CD8-positive, alpha-beta memory T cell (primary cell): ENCODE measurements at regions not wholly inside any gene's neighbourhood (a gene's known extent, or its start where the extent isn't known, plus 50 kb on each side); places are given as distances from the start of the nearest gene placed in this dataset.
A peak's percentile ranks its signal among the peaks of the same experiment; 100 is the strongest.
"Not testable (repeated sequence)": the region's sequence is repeated elsewhere in the genome, so short reads cannot be mapped to it uniquely, and the experiment has no call there.

ENCODE experiments used
- CTCF ChIA-PET: fragments of 350-600 bp; sonication (Branson Sonifier 250); formaldehyde crosslinking; loops from one replicate; lab custom pipeline; 2021; ENCODE audit warnings: antibody characterized with exemption; lab: Charles Lee
- POLR2A ChIA-PET: fragments of 350-600 bp; sonication (Branson Sonifier 250); formaldehyde crosslinking; loops from one replicate; lab custom pipeline; 2021; ENCODE audit warnings: antibody characterized with exemption; lab: Charles Lee
- DNase-seq, 5 donors: peaks; one replicate each; pipeline versions ENCODE4 v3.0.0 to v3.0.0-alpha.2; 2020 to 2022; ENCODE audit warnings: mixed read lengths in 1 of 5
- H3K27ac ChIP-seq: one replicate; pipeline ENCODE4 v1.7.0; 2013; ENCODE audit warnings: low read depth, mild to moderate bottlenecking, low read length, moderate library complexity
- H3K27me3 ChIP-seq: 2 replicates; pipeline ENCODE4 v1.7.0; 2013; ENCODE audit warnings: low read length, mild to moderate bottlenecking; ENCODE audit not compliant: insufficient read depth, poor library complexity, severe bottlenecking
- H3K36me3 ChIP-seq: 2 replicates; pipeline ENCODE4 v1.7.0; 2013; ENCODE audit warnings: mild to moderate bottlenecking, low read length, moderate library complexity; ENCODE audit not compliant: insufficient read depth
- H3K4me1 ChIP-seq: 2 replicates; pipeline ENCODE4 v1.7.0; 2013; ENCODE audit warnings: mild to moderate bottlenecking, low read length, moderate library complexity; ENCODE audit not compliant: insufficient read depth
- H3K4me3 ChIP-seq: 2 replicates; pipeline ENCODE4 v1.7.0; 2013; ENCODE audit warnings: mild to moderate bottlenecking, low read length
- H3K9me3 ChIP-seq: 2 replicates; pipeline ENCODE4 v1.7.0; 2013; ENCODE audit warnings: mild to moderate bottlenecking, low read length
- H3K27ac Mint-ChIP-seq, 8 donors: one replicate each; pipeline ENCODE4 v1.8.0; 2020 to 2021; ENCODE audit warnings: mixed read lengths in 8 of 8, mild to moderate bottlenecking in 6 of 8, inconsistent platforms in 3 of 8, moderate library complexity in 3 of 8
- H3K27me3 Mint-ChIP-seq, 2 donors: one replicate each; pipeline ENCODE4 v1.8.0; 2020 to 2021; ENCODE audit warnings: mixed read lengths in 2 of 2, mild to moderate bottlenecking in 1 of 2, moderate library complexity in 1 of 2
- H3K36me3 Mint-ChIP-seq, 3 donors: one replicate each; pipeline ENCODE4 v1.8.0; 2020 to 2021; ENCODE audit warnings: mixed read lengths in 3 of 3, inconsistent platforms in 1 of 3, mild to moderate bottlenecking in 1 of 3
- H3K4me1 Mint-ChIP-seq, 3 donors: one replicate each; pipeline ENCODE4 v1.8.0; 2020 to 2021; ENCODE audit warnings: mixed read lengths in 3 of 3, inconsistent platforms in 1 of 3, mild to moderate bottlenecking in 1 of 3
- H3K4me3 Mint-ChIP-seq, 7 donors: one replicate each; pipeline ENCODE4 v1.8.0; 2020 to 2021; ENCODE audit warnings: mixed read lengths in 7 of 7, mild to moderate bottlenecking in 6 of 7, moderate library complexity in 4 of 7, inconsistent platforms in 2 of 7
- H3K9me3 Mint-ChIP-seq, 5 donors: one replicate each; pipeline ENCODE4 v1.8.0; 2020 to 2022; ENCODE audit warnings: mixed read lengths in 5 of 5, mild to moderate bottlenecking in 3 of 5, moderate library complexity in 2 of 5, inconsistent platforms in 1 of 5

DNA sequence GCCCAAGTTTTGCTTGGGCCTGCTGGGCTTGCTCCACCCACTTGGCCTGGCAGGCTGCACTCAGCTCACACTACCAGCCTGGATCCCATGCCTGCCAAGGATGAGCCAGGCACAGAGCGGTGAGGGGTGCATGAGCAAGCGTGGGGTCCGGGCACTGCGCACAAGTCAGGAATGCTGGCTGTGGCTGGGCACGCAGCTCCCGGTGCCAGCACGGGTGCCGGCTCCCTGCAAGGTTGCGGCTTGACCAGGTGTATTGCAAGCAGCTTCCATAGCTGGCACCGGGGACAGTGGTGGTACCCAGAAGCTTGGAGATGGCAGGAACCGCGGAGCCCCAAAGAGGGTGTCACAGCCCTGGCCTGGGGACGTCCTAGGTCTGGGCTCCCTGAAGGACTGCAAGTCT lies 224.4 kb upstream of the NRIP1 start:
- peaks cover 0 to 2% (median 0%) of the 10 kb centered on the region in 3 donors for H3K36me3 Mint-ChIP-seq
- POLR2A ChIA-PET = no interaction called here
- Histone ChIP-seq H3K4me3 (no peak overlapping the region), H3K27me3 (no peaks in the 10 kb centered on the region), H3K27ac (no peak overlapping the region), H3K36me3 (no peaks in the 10 kb centered on the region), H3K4me1 (no peaks in the 10 kb centered on the region), H3K9me3 (no peaks in the 10 kb centered on the region)
- DNase-seq = peak in 1 of 5 donors; percentile 25
- H3K27ac Mint-ChIP-seq = no peak overlapping the region
- H3K4me3 Mint-ChIP-seq = no peak overlapping the region
- H3K27me3 Mint-ChIP-seq = peaks cover 0 to 6% of the 10 kb centered on the region in 2 donors
- peaks cover 0 to 3% (median 0%) of the 10 kb centered on the region in 5 donors for H3K9me3 Mint-ChIP-seq
- CTCF ChIA-PET = no interaction called here
- no peaks in the 10 kb centered on the region for H3K4me1 Mint-ChIP-seq

GRCh38 chr21:15289896-15290841 lies 225.4 kb upstream of the NRIP1 start:
- Mint-ChIP-seq H3K4me1 (no peaks in the 10 kb centered on the region), H3K36me3 (no peaks in the 10 kb centered on the region), H3K27ac (peak overlapping the region in 2 of 8 donors; percentile 68 to 70), H3K27me3 (peaks cover 0 to 6% of the 10 kb centered on the region in 2 donors), H3K9me3 (peaks cover 0 to 3% (median 0%) of the 10 kb centered on the region in 5 donors), H3K4me3 (no peak overlapping the region)
- no peak overlapping the region for H3K4me3 ChIP-seq
- H3K27ac ChIP-seq = no peak overlapping the region
- H3K4me1 ChIP-seq = no peaks in the 10 kb centered on the region
- no peaks in the 10 kb centered on the region for H3K36me3 ChIP-seq
- ChIA-PET CTCF (no interaction called here), POLR2A (no interaction called here)
- no peaks in the 10 kb centered on the region for H3K9me3 ChIP-seq
- peak in 1 of 5 donors; percentile 41 for DNase-seq
- H3K27me3 ChIP-seq = no peaks in the 10 kb centered on the region

DNA sequence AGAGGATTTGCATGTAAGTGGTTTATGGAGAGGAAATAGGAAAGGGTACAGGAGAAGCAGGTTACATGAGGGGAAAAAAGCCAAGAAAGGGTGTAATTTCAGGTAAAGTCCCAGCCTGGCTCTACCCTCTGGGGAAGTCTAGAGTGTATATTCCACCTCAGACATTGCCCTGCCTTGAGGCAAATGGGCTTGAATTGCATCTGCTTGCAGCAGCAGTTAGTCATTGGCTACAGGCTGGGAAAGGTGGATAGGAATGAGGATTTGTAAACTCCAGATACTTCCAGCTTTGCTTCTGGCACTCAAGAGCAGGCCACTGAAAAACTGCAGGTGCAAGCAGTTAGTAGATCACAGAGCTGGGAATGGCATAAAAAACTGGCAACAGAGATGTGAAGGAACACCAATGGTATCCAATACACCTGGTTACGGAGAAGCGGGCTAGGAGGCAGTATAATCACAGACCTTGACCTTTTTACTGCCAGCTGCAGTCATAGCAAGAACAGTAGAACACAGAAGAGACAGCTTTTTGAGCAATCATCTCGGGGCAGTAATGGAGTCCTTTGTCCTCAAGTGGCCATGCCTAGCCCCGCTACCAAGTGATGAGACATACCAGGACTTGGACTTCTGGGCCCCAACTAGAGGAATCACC lies 226.9 kb upstream of the NRIP1 start:
- Histone ChIP-seq H3K27me3 (no peaks in the 10 kb centered on the region), H3K4me3 (no peak overlapping the region), H3K36me3 (no peaks in the 10 kb centered on the region), H3K27ac (no peak overlapping the region), H3K4me1 (no peaks in the 10 kb centered on the region), H3K9me3 (no peaks in the 10 kb centered on the region)
- POLR2A ChIA-PET = no interaction called here
- no peaks in the 10 kb centered on the region for H3K9me3 Mint-ChIP-seq
- H3K4me1 Mint-ChIP-seq = no peaks in the 10 kb centered on the region
- H3K27ac Mint-ChIP-seq = no peak overlapping the region
- no peak overlapping the region for H3K4me3 Mint-ChIP-seq
- H3K36me3 Mint-ChIP-seq = no peaks in the 10 kb centered on the region
- no peak for DNase-seq
- H3K27me3 Mint-ChIP-seq = peaks cover 0 to 6% of the 10 kb centered on the region in 2 donors
- CTCF ChIA-PET = no interaction called here

DNA sequence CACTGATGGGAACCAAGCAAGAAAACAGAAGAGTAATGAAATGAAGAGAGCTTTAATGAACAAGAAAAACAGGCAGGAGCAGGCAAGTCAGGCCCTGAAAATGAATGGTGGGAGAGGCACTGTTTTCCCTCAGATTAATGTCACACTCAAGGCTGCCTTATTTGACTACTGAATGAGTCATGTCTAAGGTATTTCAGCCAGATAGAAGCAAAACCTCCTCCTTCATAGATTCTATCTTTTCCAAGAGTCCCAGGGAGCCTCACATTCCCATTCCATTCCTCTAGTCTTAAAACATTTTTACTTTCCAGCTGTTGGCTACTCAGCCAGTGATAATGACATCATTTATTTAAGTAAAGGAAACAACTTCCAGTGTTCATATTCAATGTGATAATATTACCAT lies 228.4 kb upstream of the NRIP1 start:
- Histone ChIP-seq H3K9me3 (no peaks in the 10 kb centered on the region), H3K36me3 (no peaks in the 10 kb centered on the region), H3K4me3 (no peak overlapping the region), H3K27me3 (no peaks in the 10 kb centered on the region), H3K4me1 (no peaks in the 10 kb centered on the region), H3K27ac (no peak overlapping the region)
- Mint-ChIP-seq H3K4me1 (no peaks in the 10 kb centered on the region), H3K27me3 (peaks cover 0 to 6% of the 10 kb centered on the region in 2 donors), H3K4me3 (no peak overlapping the region), H3K27ac (no peak overlapping the region), H3K36me3 (no peaks in the 10 kb centered on the region), H3K9me3 (no peaks in the 10 kb centered on the region)
- ChIA-PET CTCF (no interaction called here), POLR2A (no interaction called here)
- no peak for DNase-seq

DNA sequence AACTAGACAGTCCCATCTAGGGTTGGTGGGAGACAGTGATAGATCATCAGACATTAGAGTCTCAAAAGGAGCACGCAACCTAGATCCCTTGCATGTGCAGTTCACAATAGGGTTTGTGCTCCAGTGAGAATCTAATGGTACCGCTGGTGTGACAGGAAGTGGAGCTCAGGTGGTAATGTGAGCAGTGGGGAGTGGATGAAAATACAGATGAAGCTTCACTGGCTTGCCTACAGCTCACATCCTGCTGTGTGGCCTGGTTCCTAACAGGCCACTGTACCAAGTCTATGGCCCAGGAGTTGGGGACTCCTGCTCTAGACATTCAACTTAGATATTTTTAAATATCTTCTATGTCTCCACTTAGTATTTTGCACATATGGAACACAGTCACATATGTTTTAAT lies 231.1 kb upstream of the NRIP1 start:
- Histone ChIP-seq H3K4me3 (no peak overlapping the region), H3K9me3 (no peaks in the 10 kb centered on the region), H3K36me3 (no peaks in the 10 kb centered on the region), H3K4me1 (no peaks in the 10 kb centered on the region), H3K27ac (no peak overlapping the region), H3K27me3 (no peaks in the 10 kb centered on the region)
- H3K9me3 Mint-ChIP-seq = peaks cover 0 to 4% (median 0%) of the 10 kb centered on the region in 5 donors
- CTCF ChIA-PET = no interaction called here
- no peak overlapping the region for H3K4me3 Mint-ChIP-seq
- no peak overlapping the region for H3K27ac Mint-ChIP-seq
- no peaks in the 10 kb centered on the region for H3K36me3 Mint-ChIP-seq
- no peaks in the 10 kb centered on the region for H3K4me1 Mint-ChIP-seq
- H3K27me3 Mint-ChIP-seq = peaks cover 0 to 3% of the 10 kb centered on the region in 2 donors
- POLR2A ChIA-PET = no interaction called here
- no peak for DNase-seq

GRCh38 chr21:15297824-15298223 lies 233.0 kb upstream of the NRIP1 start:
- Histone ChIP-seq H3K9me3 (no peaks in the 10 kb centered on the region), H3K27me3 (no peaks in the 10 kb centered on the region), H3K4me1 (no peaks in the 10 kb centered on the region), H3K27ac (no peak overlapping the region), H3K4me3 (no peak overlapping the region), H3K36me3 (no peaks in the 10 kb centered on the region)
- ChIA-PET POLR2A (no interaction called here), CTCF (no interaction called here)
- DNase-seq = no peak
- H3K4me1 Mint-ChIP-seq = no peaks in the 10 kb centered on the region
- H3K36me3 Mint-ChIP-seq = no peaks in the 10 kb centered on the region
- no peak overlapping the region for H3K27ac Mint-ChIP-seq
- no peaks in the 10 kb centered on the region for H3K27me3 Mint-ChIP-seq
- no peak overlapping the region for H3K4me3 Mint-ChIP-seq
- peaks cover 0 to 10% (median 5%) of the 10 kb centered on the region in 5 donors for H3K9me3 Mint-ChIP-seq

GRCh38 chr21:15298306-15298705 lies 233.5 kb upstream of the NRIP1 start:
- peaks cover 0 to 10% (median 5%) of the 10 kb centered on the region in 5 donors for H3K9me3 Mint-ChIP-seq
- Histone ChIP-seq H3K4me3 (no peak overlapping the region), H3K36me3 (no peaks in the 10 kb centered on the region), H3K9me3 (no peaks in the 10 kb centered on the region), H3K27ac (no peak overlapping the region), H3K27me3 (no peaks in the 10 kb centered on the region), H3K4me1 (no peaks in the 10 kb centered on the region)
- no peaks in the 10 kb centered on the region for H3K4me1 Mint-ChIP-seq
- H3K4me3 Mint-ChIP-seq = no peak overlapping the region
- H3K36me3 Mint-ChIP-seq = no peaks in the 10 kb centered on the region
- DNase-seq = no peak
- POLR2A ChIA-PET = no interaction called here
- H3K27ac Mint-ChIP-seq = no peak overlapping the region
- no peaks in the 10 kb centered on the region for H3K27me3 Mint-ChIP-seq
- CTCF ChIA-PET = no interaction called here

DNA sequence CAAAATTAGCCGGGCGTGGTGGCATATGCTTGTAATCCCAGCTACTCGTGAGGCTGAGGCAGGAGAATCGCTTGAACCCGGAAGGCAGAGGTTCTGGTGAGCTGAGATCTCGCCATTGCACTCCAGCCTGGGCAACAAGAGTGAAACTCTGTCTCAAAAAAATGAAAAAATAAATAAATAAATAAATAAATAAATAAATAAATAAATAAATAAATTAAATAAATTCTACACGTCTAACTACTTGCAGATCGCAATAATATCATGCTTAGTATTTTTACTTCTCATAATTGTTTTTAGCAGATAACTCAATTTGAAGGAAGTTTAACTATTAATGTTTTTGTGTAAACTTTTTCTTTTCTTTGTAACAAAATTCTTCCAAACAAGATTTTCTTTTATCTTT lies 234.0 kb upstream of the NRIP1 start:
- H3K4me1 Mint-ChIP-seq, CTCF ChIA-PET, H3K36me3 ChIP-seq, H3K27me3 Mint-ChIP-seq, H3K27me3 ChIP-seq, DNase-seq, H3K36me3 Mint-ChIP-seq, H3K9me3 ChIP-seq, H3K4me1 ChIP-seq, H3K27ac Mint-ChIP-seq, H3K27ac ChIP-seq, H3K4me3 ChIP-seq, POLR2A ChIA-PET, H3K4me3 Mint-ChIP-seq: not testable (repeated sequence)
- peaks cover 0 to 10% (median 5%) of the 10 kb centered on the region in 5 donors for H3K9me3 Mint-ChIP-seq
